GM13976 (cell line): ENCODE measurements at regions not wholly inside any gene's neighbourhood (a gene's known extent, or its start where the extent isn't known, plus 50 kb on each side); places are given as distances from the start of the nearest gene placed in this dataset.
A peak's percentile ranks its signal among the peaks of the same experiment; 100 is the strongest.

ENCODE experiments used
- DNase-seq: peaks from one replicate; pipeline ENCODE4 v3.0.0; 2012; ENCODE audit warnings: low spot score
- in situ Hi-C: fragments of 300-500 bp; cut with MboI; formaldehyde crosslinking; loops from one replicate; pipeline ENCODE4 v1.12.0; 2022; ENCODE audit warnings: low sequenced_read_pairs, mixed read lengths, inconsistent platforms; ENCODE audit not compliant: unreplicated experiment
- TF ChIP-seq, protein P1 (sequence below): IDR thresholded peaks from 2 replicates; pipeline ENCODE4 v1.5.1; 2012; ENCODE audit warnings: borderline replicate concordance, mild to moderate bottlenecking; ENCODE audit not compliant: insufficient read depth; ENCODE audit errors: extremely low read depth, missing control alignments, control extremely low read depth

DNA sequence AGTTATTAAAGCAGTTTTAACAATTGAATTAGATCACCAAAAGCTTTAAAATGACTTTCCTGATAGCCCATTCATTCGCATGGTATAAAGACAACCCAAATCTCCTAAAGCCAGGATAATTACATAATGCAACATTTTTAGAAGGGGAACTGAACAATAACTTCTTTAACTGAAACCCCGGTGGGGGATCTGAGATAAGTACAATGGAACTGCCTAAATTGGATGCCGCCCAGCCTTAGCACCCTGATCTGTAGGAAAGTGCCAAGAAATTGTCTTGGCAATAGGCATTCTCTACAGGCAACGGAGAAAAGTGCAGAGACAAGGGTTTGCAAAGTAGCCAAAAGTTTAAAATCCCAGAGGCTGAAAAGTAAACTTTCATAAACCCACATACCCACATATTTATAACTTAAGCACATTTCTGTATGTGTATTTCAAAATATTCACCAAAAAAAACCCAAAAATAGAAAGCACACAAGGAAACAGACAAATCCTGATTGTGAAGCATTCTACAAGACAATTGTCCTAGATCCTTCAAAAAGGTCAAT lies 98.8 kb upstream of the BEND6 start:
- TF ChIP-seq, protein P1, sequence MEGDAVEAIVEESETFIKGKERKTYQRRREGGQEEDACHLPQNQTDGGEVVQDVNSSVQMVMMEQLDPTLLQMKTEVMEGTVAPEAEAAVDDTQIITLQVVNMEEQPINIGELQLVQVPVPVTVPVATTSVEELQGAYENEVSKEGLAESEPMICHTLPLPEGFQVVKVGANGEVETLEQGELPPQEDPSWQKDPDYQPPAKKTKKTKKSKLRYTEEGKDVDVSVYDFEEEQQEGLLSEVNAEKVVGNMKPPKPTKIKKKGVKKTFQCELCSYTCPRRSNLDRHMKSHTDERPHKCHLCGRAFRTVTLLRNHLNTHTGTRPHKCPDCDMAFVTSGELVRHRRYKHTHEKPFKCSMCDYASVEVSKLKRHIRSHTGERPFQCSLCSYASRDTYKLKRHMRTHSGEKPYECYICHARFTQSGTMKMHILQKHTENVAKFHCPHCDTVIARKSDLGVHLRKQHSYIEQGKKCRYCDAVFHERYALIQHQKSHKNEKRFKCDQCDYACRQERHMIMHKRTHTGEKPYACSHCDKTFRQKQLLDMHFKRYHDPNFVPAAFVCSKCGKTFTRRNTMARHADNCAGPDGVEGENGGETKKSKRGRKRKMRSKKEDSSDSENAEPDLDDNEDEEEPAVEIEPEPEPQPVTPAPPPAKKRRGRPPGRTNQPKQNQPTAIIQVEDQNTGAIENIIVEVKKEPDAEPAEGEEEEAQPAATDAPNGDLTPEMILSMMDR: no peak
- in situ Hi-C loops: loop anchor here (25.0 kb wide), 2 partner anchors 219 to 494 kb away; partner anchors contain the start of gene DST
- DNase-seq: no peak

DNA sequence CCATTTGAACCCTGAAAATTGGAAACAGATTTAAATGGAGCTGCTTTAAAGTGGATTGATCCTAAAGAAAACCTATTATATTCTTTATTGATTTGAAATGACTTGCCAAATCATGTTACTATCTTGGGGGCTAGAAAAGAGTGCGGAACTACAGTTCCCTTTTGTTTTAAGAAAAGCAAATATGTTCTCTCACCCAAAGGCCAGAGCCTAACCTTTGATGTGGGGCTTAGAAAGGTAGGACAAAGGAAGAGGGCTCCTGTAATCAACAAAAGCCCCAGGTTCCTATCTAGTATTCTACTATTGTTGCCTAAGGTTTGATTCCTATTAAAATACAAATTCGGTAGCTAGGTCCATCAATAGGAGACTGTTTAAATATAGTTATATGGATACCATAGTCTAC lies 100.8 kb upstream of the BEND6 start:
- in situ Hi-C loops: loop anchor here (25.0 kb wide), 2 partner anchors 217 to 492 kb away; partner anchors contain the start of gene DST
- no peak for DNase-seq
- TF ChIP-seq, protein P1: no peak

DNA sequence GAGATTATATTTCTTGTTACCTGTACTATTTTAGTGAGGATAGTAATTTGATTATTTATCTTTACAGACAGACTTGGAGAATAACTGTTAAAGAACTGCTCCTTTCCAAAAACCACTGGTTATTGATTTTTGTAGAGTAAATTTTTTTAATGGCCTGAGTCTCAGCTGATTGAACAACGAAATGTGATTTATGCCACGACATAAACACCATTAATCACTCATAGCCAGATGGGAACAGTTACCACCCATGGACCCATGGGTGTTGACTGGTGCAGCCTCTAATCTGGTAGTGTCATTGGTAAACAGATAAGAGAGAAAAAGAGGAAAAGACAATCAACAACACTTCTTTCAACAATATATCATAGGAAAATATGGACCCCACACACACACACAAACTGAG lies 101.4 kb upstream of the BEND6 start:
- in situ Hi-C loops: loop anchor here (25.0 kb wide), 2 partner anchors 216 to 491 kb away; partner anchors contain the start of gene DST
- no peak for DNase-seq
- TF ChIP-seq, protein P1: no peak

DNA sequence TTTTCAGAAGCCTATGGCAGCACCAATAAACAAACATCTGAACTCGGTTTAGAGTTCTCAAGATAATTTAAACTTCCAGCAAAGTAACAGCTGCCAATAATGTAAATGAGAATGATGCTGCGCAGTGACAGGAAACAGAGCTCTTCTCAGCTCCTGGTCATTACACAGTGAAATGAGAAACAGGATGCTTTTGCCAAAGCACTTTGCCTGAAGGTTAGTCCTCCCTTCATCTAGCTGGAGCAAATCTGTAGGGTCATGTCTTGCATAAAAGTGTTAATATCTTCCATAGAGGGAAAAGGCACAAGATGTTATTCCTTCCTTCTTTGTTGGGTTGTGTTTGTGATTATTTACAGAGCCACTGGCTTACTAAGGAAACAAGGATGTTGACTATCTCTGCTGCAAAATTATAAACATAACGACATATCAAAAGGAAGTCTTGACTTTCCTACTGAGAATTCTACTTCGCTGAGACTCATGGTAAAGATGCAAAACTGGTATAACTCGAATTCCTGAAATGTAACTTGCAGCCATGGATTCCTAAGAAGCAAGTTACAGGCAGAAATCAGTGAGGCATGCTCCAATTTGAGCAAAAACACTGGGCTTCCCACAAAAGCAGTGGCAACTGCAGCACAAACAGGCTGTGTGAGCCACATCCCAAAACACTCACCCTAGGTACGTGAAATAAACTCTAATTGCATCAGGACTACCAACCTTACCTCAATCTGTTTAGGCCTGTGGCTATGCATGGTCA lies 102.5 kb upstream of the BEND6 start:
- DNase-seq: no peak
- in situ Hi-C loops: loop anchor here (25.0 kb wide), 2 partner anchors 215 to 490 kb away; partner anchors contain the start of gene DST
- TF ChIP-seq, protein P1: no peak

DNA sequence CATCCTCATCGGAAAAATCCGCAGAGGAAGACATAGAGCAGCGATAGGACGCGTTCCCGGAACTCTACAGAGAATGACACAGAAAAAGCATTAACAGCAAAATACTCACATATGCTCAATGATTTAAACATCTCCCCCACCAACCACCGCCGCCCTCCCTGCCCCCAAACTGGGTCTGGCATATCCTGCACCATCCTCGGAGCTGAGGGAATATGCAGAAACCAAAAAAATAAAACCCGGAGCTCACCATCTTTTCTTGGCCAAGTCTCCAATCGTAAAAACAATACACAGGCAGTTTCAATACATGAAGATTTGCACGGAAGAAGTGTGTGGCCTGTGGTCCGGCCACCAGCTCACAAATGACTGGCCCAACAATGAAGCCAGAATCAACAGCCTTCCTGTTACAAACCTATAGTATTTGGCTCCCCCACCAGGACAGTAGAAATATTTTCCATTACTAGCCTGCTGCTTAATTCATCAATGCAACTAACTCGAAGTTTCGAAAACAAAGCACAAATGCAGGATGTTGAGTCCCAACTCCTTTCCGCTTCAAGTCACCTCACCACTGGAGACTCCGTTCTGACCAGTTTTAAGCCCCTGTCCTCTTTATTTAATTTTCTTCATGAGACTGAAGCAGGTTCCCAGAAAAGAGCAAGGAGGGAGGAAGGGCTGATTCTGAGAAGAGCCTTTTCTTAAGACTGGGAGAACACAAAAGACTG lies 103.2 kb upstream of the BEND6 start:
- TF ChIP-seq, protein P1: peak; percentile 62
- DNase-seq: peak; percentile 70
- in situ Hi-C loops: loop anchor here (25.0 kb wide), 2 partner anchors 214 to 489 kb away; partner anchors contain the start of gene DST

DNA sequence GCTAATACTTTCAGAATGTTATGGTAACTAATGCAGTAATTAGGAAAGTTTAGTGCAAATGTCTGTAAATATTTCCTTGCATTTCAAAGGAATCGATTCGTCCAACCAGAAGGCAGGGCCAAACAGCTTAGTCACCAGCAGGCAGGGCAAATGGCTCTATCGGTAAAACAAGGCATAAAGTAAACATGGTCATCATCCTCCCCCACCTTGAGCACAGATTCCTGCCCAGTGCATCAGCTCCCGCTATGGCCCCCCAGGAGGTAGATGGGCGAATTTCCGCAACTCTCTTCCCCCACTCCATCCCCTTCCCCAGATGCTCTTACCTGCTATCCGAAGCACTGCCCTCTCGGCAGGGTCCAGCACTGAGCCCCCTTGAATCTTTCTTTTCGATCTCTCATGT lies 103.8 kb upstream of the BEND6 start:
- in situ Hi-C loops: loop anchor here (25.0 kb wide), 2 partner anchors 214 to 489 kb away; partner anchors contain the start of gene DST
- TF ChIP-seq, protein P1: no peak
- no peak for DNase-seq
